PC-3 (cell line): ENCODE measurements at regions not wholly inside any gene's neighbourhood (a gene's known extent, or its start where the extent isn't known, plus 50 kb on each side); places are given as distances from the start of the nearest gene placed in this dataset.

Source experiments
- CTCF ChIP-seq: fragments of 300-600 bp; sonication (generic); conservative IDR thresholded peaks from 2 replicates; pipeline ENCODE4 v1.5.1; 2017; ENCODE audit warnings: antibody characterized with exemption, low read depth, mild to moderate bottlenecking, low read length
- EZH2 ChIP-seq: fragments of 300-600 bp; sonication (generic); IDR thresholded peaks from one replicate; pipeline ENCODE4 v1.6.1; 2017; ENCODE audit warnings: antibody characterized with exemption, mild to moderate bottlenecking, low read length; ENCODE audit not compliant: unreplicated experiment

DNA sequence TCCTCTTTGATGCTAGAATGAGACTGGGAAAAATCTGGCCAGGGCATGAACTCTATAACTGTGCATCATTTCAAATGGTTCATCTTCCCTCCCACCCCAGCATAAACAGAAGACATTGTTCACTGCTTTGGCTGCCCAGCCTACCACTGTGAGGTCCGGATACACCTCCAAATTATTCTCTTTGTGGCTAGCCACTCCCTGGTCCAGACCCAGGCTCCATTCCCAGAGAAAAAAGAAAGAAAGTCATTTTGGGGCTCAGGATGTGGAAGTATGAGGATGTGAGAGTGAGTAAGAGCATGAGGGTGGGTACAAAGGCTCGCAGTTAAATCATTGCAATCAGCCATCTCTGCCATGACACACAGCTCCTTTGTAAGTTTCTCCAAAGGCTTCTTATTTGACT lies 559.2 kb downstream of the PSAT1 start:
- TF ChIP-seq CTCF (no peak), EZH2 (no peak)
